ENCODE measurements at regions not wholly inside any gene's neighbourhood (a gene's known extent, or its start where the extent isn't known, plus 50 kb on each side); places are given as distances from the start of the nearest gene placed in this dataset.

- ATAC-seq (ENCODE audit: insufficient read depth, low FRiP score): no peak
- no peaks in the 10 kb centered on the region for H3K27me3 ChIP-seq (ENCODE audit: control insufficient read depth in 3 of 3, insufficient read depth in 3 of 3, low read length in 2 of 3)
- 85 to 89% methylated on average over 1 of the region's 1 CpG for WGBS, 2 donors
- no peak for TF ChIP-seq CTCF (IDR thresholded peaks at IDR 0.05; ENCODE audit: control extremely low read depth, extremely low read depth)
- no peaks in the 10 kb centered on the region for H3K4me1 ChIP-seq (ENCODE audit: control insufficient read depth in 5 of 5, insufficient read depth in 5 of 5, low read length in 5 of 5)
- no peak overlapping the region for H3K27ac ChIP-seq (ENCODE audit: low read depth in 1 of 2, low read length in 1 of 2)
- H3K4me3 ChIP-seq: no peak overlapping the region
- H3K36me3 ChIP-seq (ENCODE audit: control insufficient read depth in 4 of 4, insufficient read depth in 4 of 4, low read length in 4 of 4): no peaks in the 10 kb centered on the region
- H3K9me3 ChIP-seq (ENCODE audit: control insufficient read depth in 4 of 4, insufficient read depth in 3 of 4, low read length in 3 of 4): peaks cover 0 to 4% (median 1%) of the 10 kb centered on the region in 4 donors
- DNase-seq: no peak
- H3K9ac ChIP-seq (ENCODE audit: insufficient read depth in 1 of 2, low read length in 2 of 2): no peak overlapping the region
These were observed 84.5 kb upstream of the EYA4 start for GRCh38 chr6:133156689-133157088.

- no peaks in the 10 kb centered on the region for H3K27me3 ChIP-seq (ENCODE audit: control insufficient read depth in 3 of 3, insufficient read depth in 3 of 3, low read length in 2 of 3)
- 86 to 91% methylated on average over 2 of the region's 2 CpGs for WGBS, 2 donors
- DNase-seq: no peak
These were observed 83.2 kb upstream of the EYA4 start for GRCh38 chr6:133157995-133158394.

GRCh38 chr6:133159255-133159795, 81.8 kb upstream of the EYA4 start:
- H3K4me1 ChIP-seq (ENCODE audit: control insufficient read depth in 5 of 5, insufficient read depth in 5 of 5, low read length in 5 of 5): no peaks in the 10 kb centered on the region
- H3K9ac ChIP-seq (ENCODE audit: insufficient read depth in 1 of 2, low read length in 2 of 2): no peak overlapping the region
- ATAC-seq (ENCODE audit: insufficient read depth, low FRiP score) (no peak), DNase-seq (no peak)
- H3K27ac ChIP-seq (ENCODE audit: low read depth in 1 of 2, low read length in 1 of 2): no peak overlapping the region
- peaks cover 0 to 4% (median 0%) of the 10 kb centered on the region in 4 donors for H3K9me3 ChIP-seq (ENCODE audit: control insufficient read depth in 4 of 4, insufficient read depth in 3 of 4, low read length in 3 of 4)
- WGBS, 2 donors: 61 to 63% methylated on average over 2 of the region's 2 CpGs
- no peaks in the 10 kb centered on the region for H3K27me3 ChIP-seq (ENCODE audit: control insufficient read depth in 3 of 3, insufficient read depth in 3 of 3, low read length in 2 of 3)
- no peak overlapping the region for H3K4me3 ChIP-seq
- no peaks in the 10 kb centered on the region for H3K36me3 ChIP-seq (ENCODE audit: control insufficient read depth in 4 of 4, insufficient read depth in 4 of 4, low read length in 4 of 4)
- TF ChIP-seq CTCF (IDR thresholded peaks at IDR 0.05; ENCODE audit: control extremely low read depth, extremely low read depth): no peak

More at GRCh38 chr6:133157995-133158394, 83.2 kb upstream of the EYA4 start:
- H3K27ac ChIP-seq (ENCODE audit: low read depth in 1 of 2, low read length in 1 of 2): no peak overlapping the region
- no peak overlapping the region for H3K4me3 ChIP-seq
- peaks cover 0 to 4% (median 1%) of the 10 kb centered on the region in 4 donors for H3K9me3 ChIP-seq (ENCODE audit: control insufficient read depth in 4 of 4, insufficient read depth in 3 of 4, low read length in 3 of 4)
- ATAC-seq (ENCODE audit: insufficient read depth, low FRiP score): no peak
- no peak overlapping the region for H3K9ac ChIP-seq (ENCODE audit: insufficient read depth in 1 of 2, low read length in 2 of 2)
- no peaks in the 10 kb centered on the region for H3K4me1 ChIP-seq (ENCODE audit: control insufficient read depth in 5 of 5, insufficient read depth in 5 of 5, low read length in 5 of 5)
- no peaks in the 10 kb centered on the region for H3K36me3 ChIP-seq (ENCODE audit: control insufficient read depth in 4 of 4, insufficient read depth in 4 of 4, low read length in 4 of 4)
- TF ChIP-seq CTCF (IDR thresholded peaks at IDR 0.05; ENCODE audit: control extremely low read depth, extremely low read depth): no peak

- WGBS, 2 donors: 85 to 86% methylated on average over 2 of the region's 2 CpGs
- no peak for ATAC-seq (ENCODE audit: insufficient read depth, low FRiP score)
These were observed 80.6 kb upstream of the EYA4 start for GRCh38 chr6:133160536-133160935.

More at GRCh38 chr6:133160536-133160935, 80.6 kb upstream of the EYA4 start:
- Histone ChIP-seq H3K9me3 (ENCODE audit: control insufficient read depth in 4 of 4, insufficient read depth in 3 of 4, low read length in 3 of 4) (no peaks in the 10 kb centered on the region), H3K4me3 (no peak overlapping the region), H3K27me3 (ENCODE audit: control insufficient read depth in 3 of 3, insufficient read depth in 3 of 3, low read length in 2 of 3) (no peaks in the 10 kb centered on the region), H3K27ac (ENCODE audit: low read depth in 1 of 2, low read length in 1 of 2) (no peak overlapping the region), H3K4me1 (ENCODE audit: control insufficient read depth in 5 of 5, insufficient read depth in 5 of 5, low read length in 5 of 5) (no peaks in the 10 kb centered on the region), H3K9ac (ENCODE audit: insufficient read depth in 1 of 2, low read length in 2 of 2) (no peak overlapping the region), H3K36me3 (ENCODE audit: control insufficient read depth in 4 of 4, insufficient read depth in 4 of 4, low read length in 4 of 4) (no peaks in the 10 kb centered on the region)
- TF ChIP-seq CTCF (IDR thresholded peaks at IDR 0.05; ENCODE audit: control extremely low read depth, extremely low read depth): no peak
- no peak for DNase-seq
